PC-9 (cell line): ENCODE measurements at regions not wholly inside any gene's neighbourhood (a gene's known extent, or its start where the extent isn't known, plus 50 kb on each side); places are given as distances from the start of the nearest gene placed in this dataset.

Experiments
- CTCF ChIP-seq: fragments of 200-600 bp; sonication (generic); conservative IDR thresholded peaks from 2 replicates; pipeline ENCODE4 v1.6.1; 2017; ENCODE audit warnings: mixed run types, antibody characterized with exemption, mild to moderate bottlenecking, moderate library complexity
- EZH2 ChIP-seq: fragments of 200-600 bp; sonication (generic); IDR thresholded peaks from 2 replicates; pipeline ENCODE4 v1.8.0; 2017; ENCODE audit warnings: antibody characterized with exemption, low read depth

GRCh38 chr20:54347166-54347833 is 128.1 kb upstream of the DOK5 start:
- TF ChIP-seq CTCF (no peak), EZH2 (no peak)
